NOMO-1 (cell line): ENCODE measurements at regions not wholly inside any gene's neighbourhood (a gene's known extent, or its start where the extent isn't known, plus 50 kb on each side); places are given as distances from the start of the nearest gene placed in this dataset.

Experiments used
- DNase-seq, 2 experiments: peaks; one replicate each; lab custom pipeline; 2025; ENCODE audit not compliant: unreplicated experiment in 2 of 2; lab: John Stamatoyannopoulos, UW

DNA sequence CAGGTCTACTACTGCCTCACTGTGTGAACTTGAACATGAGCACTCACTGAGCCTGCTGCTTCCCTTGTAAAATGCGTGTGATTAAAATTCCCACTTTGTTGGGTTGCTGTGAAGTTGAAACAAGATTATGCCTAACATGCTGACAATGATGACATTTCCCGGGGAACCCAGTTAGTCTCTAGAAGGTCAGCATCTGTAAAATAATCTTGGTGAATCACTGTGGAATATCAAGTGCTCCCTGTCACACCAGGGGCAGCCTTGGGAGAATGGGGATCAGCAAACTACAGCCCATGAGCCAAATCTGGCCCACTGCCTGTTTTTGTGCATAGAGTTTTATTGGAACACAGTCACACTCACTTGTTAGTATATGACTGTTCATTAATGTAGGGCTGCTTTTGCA is 335.2 kb downstream of the MIAT start:
- DNase-seq: no peak

DNA sequence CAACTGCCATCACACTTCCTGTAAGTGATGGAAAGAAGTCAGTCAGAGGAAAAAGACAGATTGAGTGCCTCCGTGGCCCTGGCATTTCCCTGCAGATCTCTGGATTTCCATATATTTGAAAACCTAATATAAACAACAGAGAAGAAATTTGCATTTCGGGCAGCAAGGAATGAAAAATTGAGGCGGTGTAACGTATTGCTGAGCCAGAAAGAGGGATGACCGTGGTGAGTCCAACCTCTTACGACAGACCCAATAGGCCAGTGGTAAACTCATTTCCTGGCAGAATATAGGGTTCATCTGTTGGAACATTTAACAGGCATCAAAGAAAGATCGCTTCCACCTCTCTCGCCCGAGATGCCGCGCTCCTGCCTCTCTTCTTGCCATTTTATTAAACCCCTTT is 336.5 kb downstream of the MIAT start:
- DNase-seq: no peak

DNA sequence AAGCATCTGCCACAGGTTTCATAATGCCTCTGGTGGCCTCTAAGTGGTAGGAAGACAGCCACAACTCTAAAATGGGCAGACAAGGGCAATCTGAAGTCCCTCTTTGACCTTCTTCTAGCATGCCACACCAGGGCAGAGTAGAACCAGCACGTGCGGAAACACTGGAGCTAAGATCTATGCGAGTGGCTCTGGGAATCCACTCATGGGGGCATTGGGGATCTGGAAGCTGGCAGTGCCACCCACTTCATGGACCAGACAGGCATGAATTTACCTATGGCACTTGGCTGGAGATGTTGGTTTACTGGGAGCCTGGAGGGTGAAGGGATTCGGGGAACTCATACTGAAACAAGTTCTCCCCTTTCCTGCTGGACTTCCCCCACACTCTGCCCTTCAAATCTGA is 337.4 kb downstream of the MIAT start:
- no peak for DNase-seq

DNA sequence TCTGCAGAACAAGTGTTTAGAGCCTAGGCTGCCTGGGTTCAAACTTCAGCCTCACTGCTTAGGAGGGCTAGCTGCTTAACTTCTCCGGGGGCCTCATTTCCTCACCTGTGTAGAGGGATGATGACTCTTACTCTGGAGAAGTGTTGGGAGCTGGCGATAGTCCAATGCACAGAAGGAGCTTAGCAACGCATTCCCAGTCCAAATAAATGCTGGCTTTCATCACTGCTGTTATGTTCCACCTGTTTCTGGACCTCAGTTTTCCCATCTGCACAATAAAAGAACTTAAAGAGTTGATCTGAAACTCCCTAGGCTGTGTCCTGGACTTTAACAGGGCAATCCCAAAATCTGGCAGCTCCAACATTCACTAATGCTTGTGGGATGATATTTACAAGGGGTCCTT is 337.8 kb downstream of the MIAT start:
- DNase-seq: no peak

DNA sequence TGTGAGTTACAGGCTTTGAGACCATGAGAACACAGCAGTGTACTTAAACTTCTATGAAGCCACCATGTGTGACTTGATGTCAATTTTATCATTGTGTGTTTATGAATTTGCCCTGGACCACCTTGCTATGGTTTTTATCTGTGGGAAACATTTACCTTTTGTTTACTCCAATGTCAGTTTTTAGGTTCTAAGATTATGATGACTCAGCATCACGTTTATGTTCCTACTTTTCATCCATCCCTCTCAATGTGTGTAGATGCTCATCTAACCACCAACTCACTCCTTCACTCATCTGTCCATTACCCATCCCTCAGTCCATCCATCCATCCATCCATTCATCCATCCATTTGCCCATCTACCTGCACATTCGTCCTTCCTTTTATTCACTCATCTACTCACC is 338.8 kb downstream of the MIAT start:
- no peak for DNase-seq

DNA sequence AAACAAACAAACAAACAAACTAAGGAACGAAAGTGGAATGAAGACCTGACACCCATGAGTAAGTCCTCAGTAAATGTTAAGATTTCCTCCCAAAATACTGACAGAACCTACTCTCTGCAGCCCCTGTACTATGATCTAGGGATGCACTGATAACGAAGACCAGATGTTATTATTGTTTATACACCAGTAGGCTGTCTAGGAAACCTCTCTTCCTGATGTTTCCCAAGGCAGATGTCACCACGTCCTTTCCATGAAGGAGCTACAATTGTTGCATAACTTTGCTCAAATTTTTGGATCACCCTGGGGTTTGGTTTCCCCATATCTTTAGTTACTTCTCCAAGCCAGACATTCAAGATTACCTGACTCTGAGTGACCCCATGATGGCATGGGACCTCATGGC is 340.7 kb downstream of the MIAT start:
- no peak for DNase-seq

DNA sequence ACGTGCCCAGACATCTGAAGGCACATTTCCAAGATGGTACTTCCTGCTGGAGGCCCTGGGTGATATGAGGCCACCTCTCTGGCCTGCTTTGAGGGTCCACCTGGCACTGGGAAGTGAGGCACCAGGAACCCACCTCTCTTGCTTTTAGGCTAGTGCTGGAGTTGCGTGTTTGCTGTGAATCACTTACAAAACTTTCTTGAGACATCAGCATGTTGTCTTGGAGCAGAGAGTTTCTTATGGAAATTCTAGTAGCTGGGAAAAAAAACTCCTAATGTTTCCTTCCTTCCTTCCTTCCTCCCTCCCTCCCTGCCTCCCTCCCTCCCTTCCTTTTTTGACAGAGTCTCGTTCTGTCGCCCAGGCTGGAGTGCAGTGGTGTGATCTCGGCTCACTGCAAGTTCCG is 341.3 kb downstream of the MIAT start:
- DNase-seq: no peak

DNA sequence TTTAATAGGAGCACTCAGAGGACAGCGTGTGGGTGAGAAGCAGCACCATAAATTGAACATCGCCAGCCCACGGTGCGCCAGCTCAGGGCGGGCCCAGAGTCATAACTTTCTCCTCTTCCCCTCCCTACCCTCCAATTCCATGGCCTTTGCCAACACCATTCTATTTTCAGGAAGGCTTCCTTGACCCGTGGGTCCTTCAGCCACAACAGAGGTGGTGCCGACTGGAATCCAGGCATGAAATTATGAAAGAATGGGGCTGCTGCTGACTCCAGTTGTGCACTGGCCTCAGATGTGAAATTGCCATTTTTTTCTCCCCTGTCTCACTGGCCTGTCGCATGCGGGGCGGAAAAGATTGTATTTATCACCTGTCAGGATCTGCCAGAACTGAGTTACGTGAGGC is 345.9 kb downstream of the MIAT start:
- DNase-seq: no peak

DNA sequence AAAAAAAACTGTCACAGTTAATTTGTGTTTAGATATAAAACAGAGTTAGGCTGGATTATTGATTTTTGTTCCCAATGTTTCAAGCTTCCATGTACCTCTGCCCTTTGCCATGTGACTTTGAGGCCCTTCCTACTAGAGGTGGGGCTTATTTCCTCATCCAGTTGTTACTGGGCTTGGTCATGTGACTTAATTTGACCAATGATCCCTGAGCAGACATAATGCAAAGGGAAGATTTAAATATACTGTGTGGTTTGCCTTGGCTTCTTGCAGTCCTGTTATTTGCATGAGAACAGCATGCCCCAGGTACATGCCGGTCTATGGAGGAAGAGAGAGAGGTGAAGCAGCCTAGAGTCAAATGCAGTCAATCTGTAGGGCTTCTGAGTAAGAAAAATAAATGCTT is 347.0 kb downstream of the MIAT start:
- DNase-seq: no peak

DNA sequence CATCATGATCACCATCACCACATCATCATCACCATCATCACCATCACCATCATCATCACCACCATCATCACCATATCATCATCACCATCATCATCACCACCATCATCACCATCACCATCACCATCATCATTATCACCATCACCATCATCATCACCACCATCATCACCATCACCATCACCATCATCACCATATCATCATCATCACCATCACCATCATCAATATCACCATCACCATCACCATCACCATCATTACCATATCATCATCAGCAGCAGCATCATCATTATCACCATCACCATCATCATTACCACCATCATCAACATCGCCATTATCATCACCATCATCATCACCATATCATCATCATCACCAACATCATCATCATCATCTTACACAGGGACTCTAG is 351.1 kb downstream of the MIAT start:
- DNase-seq: no peak

DNA sequence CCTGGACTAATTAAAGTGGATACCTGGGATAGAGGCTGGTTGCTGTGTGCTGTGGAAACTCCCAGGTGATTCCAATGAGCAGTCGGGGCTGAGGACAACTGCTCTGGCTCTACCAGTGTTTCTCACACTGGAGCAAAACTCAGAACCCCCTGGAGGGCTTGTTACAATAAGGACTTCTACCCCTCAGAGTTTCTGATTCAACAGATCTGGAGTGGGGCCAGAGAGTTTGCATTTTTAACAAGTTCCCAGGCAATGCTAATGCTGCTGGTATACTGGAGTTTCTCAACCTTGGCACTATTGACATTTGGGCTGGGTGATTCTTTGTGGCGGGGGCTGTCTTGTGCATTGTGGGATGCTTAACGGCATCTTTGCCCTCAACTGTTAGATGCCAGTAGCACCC is 353.7 kb downstream of the MIAT start:
- DNase-seq: no peak

DNA sequence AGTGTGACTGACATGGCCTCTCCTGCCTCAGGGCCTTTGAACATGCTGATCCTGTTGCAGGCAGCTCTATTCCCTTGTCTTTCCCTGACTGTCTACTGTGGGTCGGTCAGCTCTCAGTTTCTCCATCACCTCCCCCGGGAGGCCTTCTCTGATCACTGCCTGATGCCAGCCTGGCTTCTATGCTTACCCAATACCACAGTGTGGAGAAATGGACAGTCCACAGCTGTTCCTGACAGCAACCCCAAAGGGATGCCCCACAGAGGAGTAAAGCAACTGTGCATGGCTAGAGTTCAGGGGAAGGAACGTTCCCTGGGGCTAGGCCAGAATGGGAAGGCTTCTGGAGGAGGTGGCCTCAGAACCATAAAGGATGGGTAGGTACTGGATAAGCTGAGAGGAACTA is 354.3 kb downstream of the MIAT start:
- no peak for DNase-seq

DNA sequence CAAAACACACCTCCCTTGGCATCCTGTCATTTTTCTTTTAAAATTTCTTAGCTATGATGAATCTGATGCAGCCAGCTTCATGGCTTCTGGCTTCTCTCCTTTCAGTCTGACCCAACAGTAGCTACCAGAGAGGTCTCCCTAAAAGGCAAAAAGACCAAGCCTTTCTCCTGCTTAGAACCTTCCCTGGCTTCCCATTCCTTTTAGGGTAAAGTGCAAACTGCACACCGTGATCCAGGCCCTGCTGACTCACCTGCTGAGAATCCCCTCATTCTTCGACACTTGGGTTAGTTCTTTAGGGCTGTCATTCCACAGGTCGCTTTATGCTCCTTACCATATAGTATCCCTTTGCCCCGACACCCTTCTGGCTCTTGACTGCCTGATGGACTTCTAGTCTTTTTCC is 362.4 kb downstream of the MIAT start:
- DNase-seq: no peak

DNA sequence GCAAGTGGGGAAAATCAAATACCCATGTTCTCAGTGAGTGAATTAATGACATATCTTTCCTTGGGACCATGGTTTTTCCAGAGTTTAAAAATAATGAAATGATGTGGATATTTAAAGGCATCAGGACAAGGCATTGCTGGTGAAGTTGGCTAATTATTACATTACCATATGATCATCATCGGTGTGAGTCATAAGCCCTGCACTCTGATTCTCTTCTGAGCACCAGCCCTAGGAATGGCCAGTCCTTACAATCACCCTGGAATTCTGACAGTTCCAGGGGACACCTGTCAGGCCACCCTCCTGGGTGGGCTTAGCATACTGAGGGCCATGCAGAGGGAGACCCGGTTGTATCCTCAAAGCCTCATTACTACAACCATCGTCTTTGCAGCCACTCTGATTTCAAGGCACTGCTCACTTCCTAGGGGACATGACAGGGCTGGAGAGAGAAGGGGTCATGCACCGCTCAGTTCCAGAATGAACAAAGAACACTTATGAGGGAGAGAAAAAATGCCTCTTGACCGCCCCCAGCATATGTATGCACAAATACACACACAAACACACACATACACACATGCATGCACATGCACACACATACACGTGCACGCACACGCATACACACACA is 365.0 kb downstream of the MIAT start:
- no peak for DNase-seq

DNA sequence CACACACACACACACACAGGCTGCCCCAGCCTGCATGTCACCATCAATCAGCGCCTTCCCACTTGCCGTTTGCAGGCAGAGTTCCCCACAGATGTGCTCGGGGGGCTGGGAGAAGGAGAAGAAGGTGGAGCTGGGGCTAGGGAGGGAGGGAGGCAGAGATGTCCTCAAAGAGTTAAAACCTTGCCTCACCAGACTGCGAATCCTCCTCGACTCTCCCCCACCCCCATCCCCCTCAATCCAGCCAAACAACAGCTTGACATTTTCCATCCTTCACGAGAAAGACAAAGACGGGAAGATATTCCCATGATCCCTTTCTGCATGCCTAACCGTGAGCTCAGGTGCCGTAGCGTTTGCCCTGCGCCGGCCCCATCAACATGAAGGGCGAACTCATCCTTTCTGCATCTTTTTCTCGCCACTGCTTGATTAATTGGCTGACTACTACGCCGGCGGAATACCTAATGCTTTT is 365.5 kb downstream of the MIAT start:
- no peak for DNase-seq

DNA sequence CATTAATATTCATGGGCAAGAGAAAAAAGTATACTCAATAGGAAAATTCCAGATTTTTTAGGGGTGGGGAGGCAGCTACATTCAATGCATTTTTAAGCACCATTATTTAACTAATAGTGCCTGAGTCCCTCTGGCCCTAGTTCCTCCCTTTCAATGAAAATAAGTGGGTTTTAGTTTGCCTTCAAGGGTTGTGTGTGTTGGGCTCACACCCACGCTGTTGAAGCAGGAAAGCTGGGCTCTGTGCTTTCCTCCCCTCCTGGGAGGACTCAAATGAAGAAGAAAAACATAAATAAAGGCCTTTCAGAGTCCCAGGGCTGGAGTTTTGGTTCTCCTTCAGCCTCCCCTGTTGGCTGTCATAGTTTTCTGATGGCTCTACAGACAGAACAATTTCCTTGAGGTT is 366.2 kb downstream of the MIAT start:
- DNase-seq: no peak

DNA sequence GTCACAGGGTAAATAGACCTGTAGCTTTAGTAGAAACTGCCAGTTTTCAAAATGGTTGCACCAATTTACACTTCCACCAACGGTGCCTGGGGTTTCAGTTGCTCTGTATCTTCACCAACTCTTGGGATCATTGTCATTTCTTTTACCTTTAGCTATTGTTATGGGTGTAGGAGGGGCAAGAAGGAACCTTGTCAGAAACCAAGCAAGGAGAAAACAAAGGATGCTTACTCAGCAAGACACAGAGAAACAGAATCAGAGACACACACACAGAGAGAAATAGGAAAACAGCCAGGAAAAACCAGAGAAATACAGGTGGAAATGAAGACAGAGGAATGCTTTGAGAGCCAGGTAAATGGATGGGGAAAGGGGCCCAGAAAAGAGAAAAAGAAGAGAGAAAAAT is 367.6 kb downstream of the MIAT start:
- DNase-seq: no peak

DNA sequence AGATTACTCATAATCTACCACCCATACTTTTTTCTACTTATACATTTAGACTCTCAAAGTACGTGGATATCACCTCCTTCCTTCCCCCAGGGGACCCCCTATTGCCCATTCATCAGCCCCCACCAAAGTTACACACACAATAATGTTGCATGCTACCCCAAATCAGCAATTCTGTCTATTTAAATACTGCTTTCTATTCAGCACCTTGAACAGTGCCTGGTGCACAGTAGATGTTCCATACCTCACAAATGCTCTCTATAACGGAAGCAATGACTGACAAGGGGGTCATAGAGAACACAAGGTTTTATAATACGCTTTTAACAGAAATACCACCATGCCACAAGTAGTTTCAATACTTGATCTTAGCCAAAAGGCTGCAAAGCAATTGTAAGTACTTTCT is 370.7 kb downstream of the MIAT start:
- DNase-seq: no peak

DNA sequence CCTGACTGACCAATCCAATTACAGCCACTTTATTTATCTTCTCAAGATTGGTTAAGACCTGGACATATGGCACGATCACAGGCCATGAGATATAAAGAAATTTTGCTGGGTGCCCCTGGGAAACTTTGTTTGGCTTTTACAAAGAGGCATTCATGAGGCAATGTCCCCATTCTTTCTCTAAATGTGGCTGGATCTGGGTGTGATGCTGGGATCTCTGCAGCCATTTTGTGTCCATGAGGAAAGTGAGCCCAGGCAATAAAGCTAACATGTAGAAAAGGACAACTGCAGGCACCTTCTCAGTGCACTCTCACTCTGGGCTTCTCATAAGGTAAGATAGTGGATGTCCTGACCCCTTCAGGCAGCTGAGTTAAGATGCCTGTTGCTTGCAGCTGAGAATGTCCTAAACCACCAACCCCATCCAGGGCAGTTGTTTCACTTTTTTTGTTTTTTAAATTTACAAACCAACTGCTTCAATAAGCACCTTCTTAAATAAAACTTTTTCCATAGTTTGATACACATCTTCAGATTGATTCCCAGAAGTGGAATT is 372.3 kb downstream of the MIAT start:
- DNase-seq: no peak

DNA sequence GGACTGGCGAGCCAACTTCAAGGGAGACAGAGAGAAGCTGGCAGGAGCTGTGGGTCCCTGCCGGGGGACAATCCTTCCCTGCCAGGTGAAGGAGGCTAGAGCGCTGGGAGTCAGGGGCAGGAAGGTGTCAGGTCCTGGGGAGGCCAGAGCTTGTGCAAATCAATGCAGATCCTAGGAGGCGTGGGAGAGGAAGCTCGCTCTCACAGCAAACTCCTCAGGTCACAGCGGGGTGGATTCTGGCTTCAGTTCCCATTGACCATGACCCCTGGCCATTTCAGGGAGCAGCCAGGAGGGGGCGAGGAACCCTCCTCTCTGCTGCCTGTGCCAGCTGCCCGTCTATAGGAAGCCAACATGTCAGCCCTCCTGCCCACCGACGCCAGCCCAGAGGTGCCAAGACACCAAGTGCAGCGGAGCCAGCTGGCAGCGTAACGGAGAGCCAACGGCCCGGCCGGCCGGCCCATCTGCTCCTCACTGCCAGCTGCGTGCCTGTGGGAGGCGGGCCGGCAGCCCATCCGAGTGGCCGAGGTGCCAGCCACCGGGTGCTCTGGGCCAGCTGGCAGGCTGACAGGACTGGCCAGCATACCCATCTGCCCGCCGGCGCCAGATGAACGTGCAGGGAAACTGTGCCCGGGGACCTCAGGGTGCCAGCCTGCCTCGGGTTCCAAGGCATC is 374.8 kb downstream of the MIAT start:
- DNase-seq: no peak

DNA sequence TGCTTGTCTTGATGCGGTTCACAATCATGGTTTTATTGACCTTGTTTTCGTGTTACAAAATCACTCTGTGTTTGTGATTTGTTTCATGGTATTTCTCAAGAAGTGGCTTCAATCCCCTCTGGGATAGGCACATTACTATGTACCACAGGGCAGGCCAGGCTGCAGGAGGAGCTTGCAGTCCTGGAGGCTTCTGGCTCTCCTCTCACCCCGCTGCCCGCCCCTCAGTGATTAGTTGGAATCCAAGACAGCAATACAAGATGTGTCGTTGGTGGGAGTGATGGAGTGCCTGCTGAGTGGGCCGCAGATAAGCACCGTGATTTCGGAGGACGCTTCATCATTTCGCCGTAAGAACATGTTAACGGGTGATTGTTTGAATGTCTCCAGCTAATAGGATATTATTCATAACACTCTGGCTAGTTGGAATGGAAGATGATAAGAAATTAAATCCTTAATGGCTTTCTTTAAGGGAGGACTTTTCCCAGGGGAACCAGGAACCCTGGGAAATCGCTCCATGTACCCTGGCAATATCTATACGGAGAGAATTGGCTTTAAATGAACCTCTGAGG is 384.4 kb downstream of the MIAT start:
- no peak for DNase-seq

DNA sequence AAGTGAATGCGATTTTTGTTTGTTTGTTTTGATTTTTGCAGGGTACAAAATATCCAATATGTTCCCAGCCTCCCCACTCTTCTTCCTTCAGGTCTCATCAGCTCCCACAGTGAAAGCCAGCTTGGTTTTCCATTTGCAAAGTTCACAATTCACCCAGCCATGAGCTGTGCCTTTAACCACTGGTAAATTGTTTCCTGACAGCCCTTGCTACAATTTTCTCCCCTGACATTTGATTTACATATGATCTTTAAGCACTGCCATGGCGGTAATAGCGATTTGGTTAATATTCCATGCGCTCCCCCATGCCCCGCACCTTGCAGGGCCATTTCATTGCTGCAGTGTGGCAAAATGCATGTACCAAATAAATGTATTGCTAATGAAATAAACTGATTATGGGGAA is 385.9 kb downstream of the MIAT start:
- DNase-seq: no peak
